Activated naive CD4-positive, alpha-beta T cell treated with Interleukin-2 at 50 U/mL for 16 hours (primary cell): ENCODE measurements at regions not wholly inside any gene's neighbourhood (a gene's known extent, or its start where the extent isn't known, plus 50 kb on each side); places are given as distances from the start of the nearest gene placed in this dataset.
"Not testable (repeated sequence)": the region's sequence is repeated elsewhere in the genome, so short reads cannot be mapped to it uniquely, and the experiment has no call there.

Experiments
- DNase-seq: peaks from one replicate; pipeline ENCODE4 v3.0.0-alpha.2; 2020

DNA sequence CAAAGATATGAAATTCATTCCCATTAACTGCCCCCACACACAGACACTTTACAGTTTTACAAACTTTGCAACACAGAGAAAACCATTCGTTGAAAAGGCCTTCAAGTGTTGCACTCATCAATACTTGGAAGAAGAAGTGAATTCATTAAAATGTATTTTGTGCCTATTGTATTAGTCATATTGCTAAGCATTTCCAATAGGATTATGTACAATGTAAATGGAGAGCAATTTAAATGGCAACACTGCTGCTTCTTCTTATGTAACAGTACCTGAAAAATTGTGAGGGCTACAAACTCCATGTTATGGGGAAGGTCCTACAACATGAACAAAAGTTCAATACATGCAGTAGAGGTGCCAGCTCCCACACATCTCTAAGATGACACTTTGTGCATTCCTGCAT lies 209.3 kb upstream of the POGK start:
- no peak for DNase-seq

- no peak for DNase-seq
These were observed 208.9 kb upstream of the POGK start for GRCh38 chr1:166630369-166630768.

GRCh38 chr1:166638137-166638536 lies 201.1 kb upstream of the POGK start:
- DNase-seq = no peak

- not testable (repeated sequence) for DNase-seq
These were observed 182.0 kb upstream of the POGK start for GRCh38 chr1:166657228-166657627.

GRCh38 chr1:166666790-166667189 lies 172.5 kb upstream of the POGK start:
- DNase-seq = not testable (repeated sequence)

DNA sequence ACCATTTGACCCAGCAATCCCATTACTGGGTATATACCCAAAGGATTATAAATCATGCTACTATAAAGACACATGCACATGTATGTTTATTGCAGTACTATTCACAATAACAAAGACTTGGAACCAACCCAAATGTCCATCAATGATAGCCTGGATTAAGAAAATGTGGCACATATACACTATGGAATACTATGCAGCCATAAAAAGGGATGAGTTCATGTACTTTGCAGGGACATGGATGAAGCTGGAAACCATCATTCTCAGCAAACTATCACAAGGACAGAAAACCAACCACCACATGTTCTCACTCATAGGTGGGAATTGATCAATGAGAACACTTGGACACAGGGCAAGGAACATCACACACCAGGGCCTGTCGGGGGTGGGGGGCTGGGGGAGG lies 171.7 kb upstream of the POGK start:
- DNase-seq = not testable (repeated sequence)

- DNase-seq = no peak
These were observed 167.6 kb upstream of the POGK start for GRCh38 chr1:166671627-166672026.

GRCh38 chr1:166673722-166674121 lies 165.6 kb upstream of the POGK start:
- DNase-seq = no peak

GRCh38 chr1:166675213-166675612 lies 164.1 kb upstream of the POGK start:
- no peak for DNase-seq

DNA sequence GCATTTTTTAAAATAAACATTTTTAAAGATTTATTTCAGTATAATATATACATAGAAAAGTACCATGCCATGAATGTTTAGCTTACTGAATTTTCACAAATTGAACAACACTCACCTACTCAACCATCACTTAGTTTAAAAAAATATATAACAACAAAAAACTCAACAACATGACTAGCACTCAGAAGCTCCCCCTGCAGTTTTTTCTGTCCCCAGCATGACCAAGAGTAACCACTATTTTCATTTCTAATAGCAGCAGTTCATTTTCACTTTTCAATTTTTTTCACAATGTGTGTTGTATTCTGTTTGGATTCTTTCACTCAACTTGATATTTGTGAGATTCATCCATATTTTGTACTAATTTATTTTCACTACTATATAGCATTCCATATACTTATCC lies 162.3 kb upstream of the POGK start:
- no peak for DNase-seq

DNA sequence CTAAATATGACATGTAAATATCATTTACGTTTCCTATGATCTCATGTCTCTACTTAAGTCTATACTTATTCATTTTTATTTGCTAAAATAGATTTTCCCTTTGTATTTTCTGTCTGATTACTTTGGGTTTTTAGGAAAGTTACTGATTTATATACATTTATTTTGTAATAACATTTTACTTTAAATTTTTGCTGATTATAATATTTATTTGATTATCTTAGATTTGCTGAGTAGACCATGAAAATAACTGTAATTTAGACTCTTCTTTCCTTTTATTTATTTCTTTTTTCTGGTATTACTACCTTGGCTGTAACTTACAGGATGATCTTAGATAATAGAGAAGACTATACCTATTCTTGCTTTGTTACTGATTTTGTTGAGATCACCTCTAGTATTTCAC lies 159.9 kb upstream of the POGK start:
- DNase-seq = no peak

- no peak for DNase-seq
These were observed 156.7 kb upstream of the POGK start for GRCh38 chr1:166682588-166682987.

DNA sequence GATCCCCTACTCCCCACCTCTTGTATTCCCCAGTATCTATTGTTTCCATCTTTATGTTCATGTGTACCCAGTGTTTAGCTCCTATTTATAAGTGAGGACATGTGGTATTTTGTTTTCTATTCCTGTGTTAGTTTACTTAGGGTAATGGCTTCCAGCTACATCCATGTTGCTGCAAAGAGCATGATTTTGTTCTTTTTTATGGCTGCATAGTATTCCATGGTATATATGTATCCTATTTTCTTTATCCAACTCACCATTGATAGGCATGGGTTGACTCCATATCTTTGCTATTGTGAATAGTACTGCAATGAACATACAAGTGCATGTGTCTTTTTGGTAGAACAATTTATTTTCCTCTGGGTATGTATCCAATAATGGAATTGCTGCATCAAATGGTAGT lies 154.6 kb upstream of the POGK start:
- DNase-seq = not testable (repeated sequence)

GRCh38 chr1:166685200-166685599 lies 154.1 kb upstream of the POGK start:
- DNase-seq = no peak

- not testable (repeated sequence) for DNase-seq
These were observed 153.4 kb upstream of the POGK start for GRCh38 chr1:166685891-166686290.

DNA sequence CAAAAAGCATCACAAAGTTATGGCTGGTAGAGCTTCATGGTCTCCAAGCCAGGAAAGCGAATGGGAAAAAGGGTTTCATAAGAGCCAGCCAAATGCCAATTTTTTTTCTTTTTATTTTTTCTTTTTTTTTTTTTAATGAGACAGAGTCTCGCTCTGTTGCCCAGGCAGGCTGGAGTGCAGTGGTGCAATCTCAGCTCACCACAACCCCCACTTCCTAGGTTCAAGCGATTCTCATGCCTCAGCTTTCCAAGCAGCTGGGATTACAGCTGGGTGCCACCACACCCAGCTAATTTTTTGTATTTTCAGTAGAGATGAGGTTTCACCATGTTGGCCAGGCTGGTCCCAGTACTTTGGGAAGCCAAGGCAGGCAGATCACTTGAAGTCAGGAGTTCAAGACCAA lies 148.7 kb upstream of the POGK start:
- DNase-seq = not testable (repeated sequence)

GRCh38 chr1:166691476-166691875 lies 147.8 kb upstream of the POGK start:
- DNase-seq = no peak

DNA sequence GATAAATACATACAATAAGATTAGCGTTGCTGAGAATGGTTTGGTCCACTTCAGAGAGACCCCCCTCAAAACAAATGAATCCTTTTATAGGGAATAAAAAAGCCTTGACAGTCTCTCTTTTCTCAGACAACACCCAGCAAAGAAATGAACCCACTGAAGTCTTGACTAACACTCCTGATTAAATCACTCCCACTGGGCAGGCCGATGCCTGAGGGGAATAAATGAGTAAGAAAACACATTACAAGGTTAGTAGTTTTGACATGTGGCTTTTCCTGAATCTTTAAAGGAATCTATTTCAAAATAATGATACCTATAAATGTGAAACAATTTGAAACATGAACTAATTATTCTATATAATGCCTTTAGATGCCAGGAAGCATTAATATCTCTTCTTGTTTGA lies 146.9 kb upstream of the POGK start:
- DNase-seq = no peak

DNA sequence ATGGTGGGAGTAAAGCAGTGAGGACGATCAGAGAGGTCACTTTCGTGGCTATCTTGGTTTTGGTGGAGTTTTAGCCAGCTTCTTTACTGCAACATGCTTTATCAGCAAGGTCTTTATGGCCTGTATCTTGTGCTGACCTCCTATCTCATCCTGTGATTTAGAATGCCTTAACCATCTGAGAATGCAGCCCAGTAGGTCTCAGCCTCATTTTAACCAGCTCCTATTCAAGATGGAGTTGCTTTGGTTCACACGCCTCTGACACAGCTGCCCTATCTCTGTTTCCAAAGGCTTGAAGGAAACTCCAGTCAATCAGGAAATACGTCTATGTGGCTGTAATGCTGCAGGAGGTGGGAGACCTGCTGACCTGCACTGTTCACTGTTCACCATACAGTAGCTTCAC lies 146.1 kb upstream of the POGK start:
- no peak for DNase-seq

- DNase-seq = no peak
These were observed 145.5 kb upstream of the POGK start for GRCh38 chr1:166693673-166694297.

DNA sequence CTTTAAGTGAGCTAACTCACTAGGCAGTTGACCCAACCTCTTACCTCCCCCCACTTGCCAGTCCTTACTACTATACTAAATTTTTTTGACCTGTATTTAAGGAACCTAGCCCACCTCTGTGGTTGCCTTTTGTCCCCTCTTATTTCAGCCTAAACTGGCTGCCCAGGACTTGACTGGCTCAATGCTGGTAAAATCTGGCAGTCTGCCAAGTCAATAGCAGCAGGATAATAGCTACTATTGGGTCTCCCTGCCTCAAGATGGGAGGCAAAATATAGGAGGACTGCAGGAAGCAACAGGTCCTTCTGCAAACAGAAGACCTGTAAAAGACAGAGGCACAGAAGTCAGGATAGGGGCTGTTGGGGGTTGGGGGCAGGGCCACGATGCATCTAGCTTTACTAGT lies 144.2 kb upstream of the POGK start:
- DNase-seq = no peak

DNA sequence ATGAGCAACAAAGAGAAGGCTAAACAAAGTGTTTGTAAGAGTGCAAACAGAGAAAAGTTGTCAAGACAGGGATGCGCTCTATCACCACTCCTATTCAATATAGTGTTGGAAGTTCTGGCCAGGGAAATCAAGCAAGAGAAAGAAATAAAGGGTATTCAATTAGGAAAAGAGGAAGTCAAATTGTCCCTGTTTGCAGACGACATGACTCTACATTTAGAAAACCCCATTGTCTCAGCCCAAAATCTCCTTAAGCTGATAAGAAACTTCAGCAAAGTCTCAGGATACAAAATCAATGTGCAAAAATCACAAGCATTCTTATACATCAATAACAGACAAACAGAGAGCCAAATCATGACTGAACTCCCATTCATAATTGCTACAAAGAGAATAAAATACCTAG lies 143.4 kb upstream of the POGK start:
- not testable (repeated sequence) for DNase-seq

- DNase-seq = no peak
These were observed 140.5 kb upstream of the POGK start for GRCh38 chr1:166698771-166699170.

- no peak for DNase-seq
These were observed 139.7 kb upstream of the POGK start for GRCh38 chr1:166699613-166700012.

- no peak for DNase-seq
These were observed 138.6 kb upstream of the POGK start for GRCh38 chr1:166700696-166701095.
